Inflammatory macrophage treated with lipopolysaccharide for 1 hour (primary cell): ENCODE measurements at regions not wholly inside any gene's neighbourhood (a gene's known extent, or its start where the extent isn't known, plus 50 kb on each side); places are given as distances from the start of the nearest gene placed in this dataset.
A peak's percentile ranks its signal among the peaks of the same experiment; 100 is the strongest.
"Not testable (repeated sequence)": the region's sequence is repeated elsewhere in the genome, so short reads cannot be mapped to it uniquely, and the experiment has no call there.

Source experiments
- DNase-seq, 2 donors: peaks; one replicate each; pipeline ENCODE4 v3.0.0-alpha.2; 2020 to 2022

- DNase-seq = not testable (repeated sequence)
Measured at GRCh38 chr3:197459571-197459970, 96.2 kb downstream of the BDH1 start.

- no peak for DNase-seq
Measured at GRCh38 chr3:197458906-197459470, 96.8 kb downstream of the BDH1 start.

GRCh38 chr3:197458179-197458707 lies 97.5 kb downstream of the BDH1 start:
- DNase-seq = no peak

- peak; percentile 64 to 72 for DNase-seq
Measured at GRCh38 chr3:197456261-197457091, 99.3 kb downstream of the BDH1 start.

GRCh38 chr3:197454841-197455240 lies 100.9 kb downstream of the BDH1 start:
- not testable (repeated sequence) for DNase-seq

GRCh38 chr3:197454014-197454413 lies 101.8 kb downstream of the BDH1 start:
- DNase-seq = no peak

- no peak for DNase-seq
Measured at GRCh38 chr3:197450810-197451209, 105.0 kb downstream of the BDH1 start.

- DNase-seq = no peak
Measured at GRCh38 chr3:197450308-197450707, 105.5 kb downstream of the BDH1 start.

- DNase-seq = not testable (repeated sequence)
Measured at GRCh38 chr3:197449181-197449580, 106.6 kb downstream of the BDH1 start.

GRCh38 chr3:197447781-197448180 lies 108.0 kb downstream of the BDH1 start:
- DNase-seq = peak; percentile 58 to 69

- no peak for DNase-seq
Measured at GRCh38 chr3:197447057-197447456, 108.7 kb downstream of the BDH1 start.

GRCh38 chr3:197446700-197447056 lies 109.1 kb downstream of the BDH1 start:
- no peak for DNase-seq

GRCh38 chr3:197445896-197446699 lies 109.7 kb downstream of the BDH1 start:
- no peak for DNase-seq

- no peak for DNase-seq
Measured at GRCh38 chr3:197444793-197445379, 110.9 kb downstream of the BDH1 start.

GRCh38 chr3:197443506-197443905 lies 112.3 kb downstream of the BDH1 start:
- no peak for DNase-seq

GRCh38 chr3:197440717-197441303 lies 115.0 kb downstream of the BDH1 start:
- DNase-seq = no peak

GRCh38 chr3:197438906-197439305 lies 116.9 kb downstream of the BDH1 start:
- DNase-seq = no peak

- no peak for DNase-seq
Measured at GRCh38 chr3:197435426-197435825, 120.3 kb downstream of the BDH1 start.

- DNase-seq = no peak
Measured at GRCh38 chr3:197434830-197435229, 120.9 kb downstream of the BDH1 start.

- DNase-seq = no peak
Measured at GRCh38 chr3:197432384-197433127, 123.2 kb downstream of the BDH1 start.

- DNase-seq = no peak
Measured at GRCh38 chr3:197431346-197431910, 124.3 kb downstream of the BDH1 start.

- no peak for DNase-seq
Measured at GRCh38 chr3:197430934-197431333, 124.8 kb downstream of the BDH1 start.
